HG03039 (cell line): ENCODE measurements at regions not wholly inside any gene's neighbourhood (a gene's known extent, or its start where the extent isn't known, plus 50 kb on each side); places are given as distances from the start of the nearest gene placed in this dataset.

Experiments used
- ATAC-seq: cut with Tn5 transposase; IDR thresholded peaks from one replicate; pipeline ENCODE4 v1.9.1; 2021; ENCODE audit warnings: mild to moderate bottlenecking, moderate library complexity; ENCODE audit not compliant: unreplicated experiment

DNA sequence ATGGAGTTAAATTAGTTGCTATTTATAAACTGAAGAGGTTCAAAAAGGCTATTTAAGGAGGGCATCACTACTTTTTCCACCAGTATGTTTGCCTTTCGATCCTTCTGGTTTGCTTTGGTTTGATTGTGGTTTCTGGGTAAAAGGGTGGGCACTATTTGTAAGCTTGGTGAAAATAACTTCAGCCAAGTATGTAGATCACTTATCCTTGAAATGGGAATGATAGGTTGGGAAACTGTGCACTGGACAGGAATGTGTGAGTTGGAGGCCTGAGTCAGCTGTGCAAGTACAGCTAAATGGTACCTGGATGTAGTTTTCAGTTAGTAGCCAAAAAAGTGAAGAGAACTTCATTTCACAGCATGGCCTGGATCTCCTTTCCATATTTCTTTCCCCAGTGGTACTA, 466.2 kb downstream of the ENC1 start:
- ATAC-seq = no peak

DNA sequence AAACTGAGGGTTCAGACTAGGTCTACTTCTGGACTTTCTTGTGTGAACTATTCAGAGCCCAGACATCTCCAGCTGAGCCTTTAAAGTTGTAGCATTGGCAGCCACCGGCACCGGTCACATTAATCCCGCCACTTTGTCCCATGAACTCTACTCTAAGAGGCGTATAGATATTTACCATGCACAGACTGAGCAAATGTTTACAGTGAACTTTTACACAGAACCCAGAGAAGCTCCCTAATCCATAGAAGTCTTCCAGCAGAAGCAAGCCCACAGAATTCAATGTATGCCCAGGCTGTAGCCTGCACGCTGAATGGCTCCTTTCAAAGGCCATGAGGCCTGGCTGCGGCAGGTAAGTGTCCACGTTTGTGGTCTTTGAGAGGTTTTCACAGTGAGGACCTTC, 466.9 kb downstream of the ENC1 start:
- no peak for ATAC-seq

DNA sequence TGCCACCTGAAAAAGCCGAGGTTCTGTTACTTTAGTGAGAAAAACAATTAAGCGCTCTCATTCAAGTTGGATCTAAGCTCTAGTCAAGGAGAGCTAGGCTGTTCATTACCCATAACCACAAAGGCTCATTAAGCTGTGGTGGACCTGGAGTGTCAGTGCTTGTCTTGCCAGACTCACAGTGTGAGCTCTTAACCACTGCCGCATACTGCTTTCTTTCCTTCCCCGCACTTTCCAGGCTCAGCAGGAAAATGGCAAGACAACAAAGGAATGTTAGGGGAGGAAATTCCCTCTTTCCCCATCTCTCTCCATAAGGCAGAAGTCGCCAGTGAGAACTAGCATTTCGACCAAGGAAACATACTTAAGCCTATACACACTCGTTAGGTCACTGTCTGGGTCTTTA, 467.3 kb downstream of the ENC1 start:
- ATAC-seq = no peak

DNA sequence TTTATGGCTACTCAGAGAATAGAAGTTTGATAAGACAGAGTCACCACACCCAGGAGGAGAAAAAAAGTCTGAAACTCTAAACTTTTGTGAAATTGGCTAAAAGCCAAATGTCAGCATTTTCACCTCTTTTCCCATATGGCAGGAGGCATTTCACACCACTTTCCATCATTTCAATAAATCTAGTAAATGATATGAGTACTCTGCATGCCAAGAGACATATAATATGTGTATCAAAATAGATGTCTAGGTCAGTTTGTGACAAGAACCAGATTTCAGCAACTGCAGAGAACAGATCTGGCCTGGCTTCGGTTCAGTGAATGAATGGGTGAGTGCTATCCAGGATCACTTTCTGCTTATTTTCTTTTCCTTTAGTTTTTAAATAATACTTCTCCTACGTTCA, 470.8 kb downstream of the ENC1 start:
- no peak for ATAC-seq

DNA sequence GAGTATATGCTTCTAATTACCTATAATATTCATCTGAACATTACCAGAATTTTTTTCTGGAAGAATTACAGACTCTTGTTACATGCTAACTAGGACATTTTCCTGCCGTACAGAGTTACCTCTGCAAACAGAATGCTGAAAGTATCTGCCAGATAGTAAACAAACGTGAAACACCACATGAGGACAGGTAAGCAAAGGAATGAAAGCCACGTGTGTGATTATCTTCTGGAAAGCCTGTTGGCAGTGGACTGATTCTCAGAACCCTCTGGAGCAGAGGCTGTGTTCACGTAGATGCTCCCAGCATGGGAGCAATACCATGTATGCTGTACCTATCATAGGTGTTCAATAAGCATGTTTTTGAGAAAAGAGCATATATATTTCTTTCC, 472.6 kb downstream of the ENC1 start:
- ATAC-seq = no peak

DNA sequence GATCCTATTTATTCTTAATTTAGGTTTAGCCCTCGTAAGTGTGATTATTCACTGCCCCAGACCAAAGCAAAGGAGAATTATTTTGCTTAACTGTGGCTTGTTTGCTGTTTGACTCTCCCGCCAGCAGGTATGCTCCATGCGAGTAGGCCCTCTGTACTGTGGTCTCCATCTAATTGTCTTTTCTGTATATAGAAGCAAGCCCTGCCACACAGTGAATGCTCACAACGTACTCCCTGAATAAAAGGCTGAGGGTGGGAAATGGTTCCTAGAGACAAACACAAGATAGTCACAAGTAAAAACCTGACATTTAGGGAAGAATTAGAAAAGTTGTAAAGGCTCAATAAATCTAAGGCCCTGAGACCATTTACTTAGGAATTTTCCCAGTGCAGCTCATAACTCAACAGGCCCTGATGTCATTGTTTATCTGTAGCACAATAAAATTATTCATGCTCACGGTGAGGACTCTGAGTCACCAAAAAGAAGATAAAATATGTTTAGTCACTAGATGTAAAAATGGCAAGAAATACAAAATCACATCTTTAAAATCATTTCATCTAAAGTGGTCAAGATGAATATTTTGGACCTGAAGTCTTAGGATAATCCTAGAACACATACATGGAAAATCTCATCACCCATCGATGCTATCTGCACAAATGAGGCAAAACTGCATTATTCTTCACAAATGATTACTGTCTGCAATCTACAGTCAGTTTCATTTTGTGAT, 473.2 kb downstream of the ENC1 start:
- ATAC-seq = no peak

DNA sequence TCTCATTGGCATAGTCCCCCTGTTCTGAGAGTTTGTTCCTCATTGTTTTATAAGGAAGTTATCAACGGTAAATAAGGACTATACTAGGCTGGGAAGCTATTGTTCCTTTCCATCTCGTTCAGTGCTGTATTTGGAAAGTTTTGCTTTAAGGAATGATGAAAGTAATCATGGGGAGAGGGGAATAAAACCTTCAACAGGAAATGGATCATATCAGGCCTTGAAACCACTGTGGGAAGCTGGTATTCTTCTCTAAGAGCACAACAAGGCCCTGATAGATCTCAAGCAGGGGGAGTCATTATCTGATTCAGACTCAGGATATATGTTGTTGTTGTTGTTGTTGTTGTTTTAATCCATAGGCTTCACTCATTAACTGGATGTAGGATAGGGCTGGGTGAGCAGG, 474.5 kb downstream of the ENC1 start:
- no peak for ATAC-seq

DNA sequence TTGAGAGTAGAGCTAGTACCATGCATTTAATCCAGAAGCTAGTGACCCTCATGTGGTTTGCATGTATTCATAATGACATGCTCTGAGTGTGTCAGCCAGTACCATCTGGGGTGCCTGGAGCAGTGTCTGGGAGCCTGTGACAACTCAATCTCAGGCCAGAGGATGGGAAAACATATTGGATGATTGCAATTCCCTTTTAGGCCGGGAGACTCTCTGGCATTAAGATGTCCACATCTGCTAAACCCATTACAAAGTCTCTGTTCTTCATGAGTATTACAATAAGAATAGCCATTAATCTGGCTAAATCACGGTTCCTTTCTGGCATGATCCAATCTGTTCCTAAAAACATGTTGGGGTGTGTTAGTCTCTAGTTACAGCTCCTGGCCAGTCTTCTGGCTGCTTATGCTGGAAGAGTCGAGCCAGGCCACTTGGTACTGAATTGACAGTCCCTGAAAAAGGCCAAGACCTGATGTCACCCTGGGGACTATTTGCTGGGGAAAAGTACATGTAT, 475.7 kb downstream of the ENC1 start:
- ATAC-seq = no peak

DNA sequence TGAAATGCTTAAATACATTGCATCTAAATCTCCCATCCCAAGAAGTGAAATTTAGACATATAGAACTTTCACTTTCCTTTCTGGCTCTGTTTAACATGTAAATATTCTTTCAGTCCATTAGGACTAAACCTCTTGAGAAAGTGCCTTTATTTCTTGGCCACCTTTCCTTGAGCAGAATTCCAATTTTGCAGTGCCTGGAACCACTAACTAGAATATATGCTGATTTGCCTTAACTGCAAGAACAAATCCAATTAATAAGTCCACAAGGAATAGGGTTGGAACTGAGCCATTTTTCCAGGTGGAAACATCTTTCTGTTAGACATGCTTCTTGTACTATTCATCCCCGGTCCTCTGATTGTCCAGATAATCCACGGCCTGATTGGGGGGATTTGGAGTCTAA, 478.0 kb downstream of the ENC1 start:
- no peak for ATAC-seq

DNA sequence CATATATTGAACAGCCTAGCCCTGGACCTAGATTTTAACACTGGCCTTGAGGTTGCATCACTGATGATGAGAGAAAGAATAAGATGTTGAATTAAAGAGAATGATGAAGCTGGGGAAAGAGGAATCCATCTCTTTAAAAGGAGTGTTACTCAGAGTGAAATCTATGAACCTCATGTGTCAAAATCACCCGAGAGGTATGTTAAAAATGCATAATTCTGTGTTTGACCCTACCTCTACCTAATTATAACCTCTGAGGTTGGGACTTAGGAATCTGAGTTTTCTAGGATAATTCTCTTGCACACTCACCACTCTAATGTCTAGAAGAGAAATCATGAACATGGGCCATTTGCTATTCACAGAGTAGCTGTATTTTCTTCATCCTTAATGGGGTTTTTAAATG, 479.4 kb downstream of the ENC1 start:
- no peak for ATAC-seq

DNA sequence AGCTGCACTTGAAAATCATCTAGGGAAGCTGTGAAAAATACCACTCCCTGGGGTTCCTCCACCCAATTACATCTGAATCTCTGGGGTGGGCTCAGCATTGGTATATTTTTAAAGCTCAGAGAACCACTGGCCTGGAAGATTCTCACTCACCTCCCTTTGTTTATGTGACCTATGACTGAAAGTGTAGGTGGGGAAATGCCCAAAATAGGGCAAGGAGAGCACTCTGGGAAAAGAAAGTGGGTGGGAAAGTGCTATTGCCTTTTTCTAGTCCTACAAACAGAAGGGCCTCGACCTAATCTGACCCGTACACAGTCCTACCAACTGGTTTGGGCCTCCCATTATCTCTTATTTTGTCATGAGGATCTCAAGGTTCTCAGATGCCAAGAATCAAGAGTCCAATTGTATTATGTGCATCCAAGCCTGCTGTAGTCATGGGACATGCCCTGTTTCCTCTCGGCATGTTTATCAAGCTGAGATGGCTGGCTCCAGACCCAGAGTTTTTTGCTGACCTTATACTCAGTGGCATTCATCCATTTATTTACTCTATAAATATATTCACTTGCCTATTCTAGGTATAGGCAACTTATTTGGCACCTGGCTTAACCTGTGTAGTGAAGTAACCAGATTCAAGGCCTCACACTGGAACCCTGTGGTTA, 483.7 kb downstream of the ENC1 start:
- ATAC-seq = no peak

DNA sequence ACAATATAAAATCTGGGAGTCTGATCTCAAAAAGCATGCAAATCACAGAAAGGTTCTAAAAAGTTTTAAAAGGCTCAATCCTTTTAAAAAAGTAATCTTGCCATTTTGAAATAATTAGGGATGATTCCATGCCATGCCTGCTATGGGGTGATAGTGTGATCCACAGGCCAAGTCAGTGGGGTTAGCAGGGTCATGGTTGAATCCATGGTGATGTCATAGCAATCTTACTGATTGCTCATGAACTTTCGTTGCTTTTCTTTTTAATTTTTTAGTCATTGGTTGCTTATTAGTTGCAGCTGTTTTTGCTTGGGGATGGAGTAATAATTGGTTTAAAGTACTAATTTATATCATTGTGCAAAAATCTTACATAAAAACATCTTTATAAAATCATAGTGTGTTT, 485.0 kb downstream of the ENC1 start:
- no peak for ATAC-seq

DNA sequence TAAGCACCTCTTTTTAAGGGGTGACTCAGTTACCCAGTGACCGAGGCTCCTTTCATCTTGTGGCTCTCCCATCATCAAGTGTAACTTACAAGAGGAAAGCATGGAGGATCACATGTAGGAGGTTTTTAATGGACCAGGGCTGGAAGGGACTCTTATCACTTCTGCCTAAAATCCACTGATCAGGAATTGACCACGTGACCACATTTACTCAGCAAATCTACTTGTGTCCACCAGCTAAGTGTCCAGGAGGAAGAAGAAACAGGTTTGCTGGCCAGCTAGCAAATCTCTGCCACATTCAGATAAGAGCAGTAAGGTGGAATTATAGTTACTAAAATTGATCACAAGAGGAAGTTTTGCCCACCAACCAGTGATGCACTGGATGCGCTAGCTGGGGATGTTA, 486.0 kb downstream of the ENC1 start:
- ATAC-seq = no peak

DNA sequence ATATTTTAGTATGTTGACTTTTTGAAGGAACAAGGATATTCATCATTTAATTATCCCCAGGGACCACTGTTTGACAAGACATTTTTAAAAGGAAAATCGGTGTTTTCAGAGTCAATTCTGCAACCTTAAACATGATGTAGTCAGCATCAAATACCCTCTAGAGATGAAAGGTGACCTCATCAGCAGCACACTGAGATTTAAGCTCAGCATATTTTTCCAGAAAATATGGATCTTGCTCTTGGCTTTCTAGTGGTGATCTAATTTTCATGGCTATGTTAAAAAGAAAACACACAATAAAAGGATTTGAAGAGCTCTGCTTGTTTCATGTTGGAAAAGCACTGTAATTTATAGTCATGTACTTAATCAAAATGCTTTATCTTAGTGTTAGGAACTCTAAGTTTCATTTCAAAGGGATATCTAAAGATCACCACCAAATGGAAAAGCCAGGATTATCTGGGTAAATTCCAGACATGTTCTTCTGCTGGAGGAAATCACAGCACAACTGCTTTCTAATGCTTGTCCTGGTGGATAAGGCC, 487.2 kb downstream of the ENC1 start:
- ATAC-seq = no peak

DNA sequence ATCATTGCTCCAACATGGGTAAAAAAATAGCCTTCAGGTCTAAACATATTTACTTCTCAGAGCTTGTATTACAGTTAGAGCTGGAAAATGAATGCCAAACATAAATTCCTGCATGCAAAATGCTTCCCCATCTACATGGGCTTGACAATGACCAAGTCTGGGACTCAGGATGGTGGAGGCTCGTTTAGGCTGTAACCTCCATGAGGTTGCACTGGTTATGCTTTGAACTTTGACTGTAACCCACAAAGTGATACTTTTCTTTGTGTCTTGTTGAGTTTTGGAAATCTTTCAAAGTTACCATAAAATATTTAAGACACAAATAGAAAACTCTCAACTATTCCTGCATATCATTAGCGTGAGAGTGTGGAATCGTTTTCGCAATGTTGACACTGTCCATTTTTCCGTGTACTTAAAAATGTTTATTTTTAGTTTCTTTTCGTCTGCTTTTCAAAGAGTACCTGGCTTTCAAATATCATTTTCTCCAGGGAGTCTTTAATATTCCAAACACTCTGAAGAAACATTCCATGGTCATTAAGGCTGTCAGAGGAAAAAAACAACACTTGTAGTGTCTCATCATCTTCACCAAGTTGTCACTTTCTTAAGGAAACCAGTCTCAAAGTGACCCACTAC, 487.8 kb downstream of the ENC1 start:
- no peak for ATAC-seq

DNA sequence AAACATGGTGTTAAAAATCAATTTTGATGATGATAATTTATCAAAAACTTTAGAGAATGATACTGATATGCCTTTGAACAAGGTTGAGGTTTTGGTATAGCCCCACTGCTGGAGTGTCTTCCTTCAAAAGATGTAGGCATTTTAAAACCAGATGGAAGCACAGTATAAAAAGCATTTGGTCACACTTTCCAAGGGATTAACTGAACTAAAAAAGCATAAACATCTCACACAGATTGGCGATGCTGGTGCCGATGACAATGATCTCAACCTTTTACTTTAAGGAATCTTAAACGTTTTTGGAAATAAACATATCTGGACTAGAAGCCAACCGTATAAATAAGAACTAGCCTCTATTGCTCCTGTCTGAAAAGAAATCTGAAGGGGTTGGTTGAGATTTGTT, 488.4 kb downstream of the ENC1 start:
- no peak for ATAC-seq

DNA sequence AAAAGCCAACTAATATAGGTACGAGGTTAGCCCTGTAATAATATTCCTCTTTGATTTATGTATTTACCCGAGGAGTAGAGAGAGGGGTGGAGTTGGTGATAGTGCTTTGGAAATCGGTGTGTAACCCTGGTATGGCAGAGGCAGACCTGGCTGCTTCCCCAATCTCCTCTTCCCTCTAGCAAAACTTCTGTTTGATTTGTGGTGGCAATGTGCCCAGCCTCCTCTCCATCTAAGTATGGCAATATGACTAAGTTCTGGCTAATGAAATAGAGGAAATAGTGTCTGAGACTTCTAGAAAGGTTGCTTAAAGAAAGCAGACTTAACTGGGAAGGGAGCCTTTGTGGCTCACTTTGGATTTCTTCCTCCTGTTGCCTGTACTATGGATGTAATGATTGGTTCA, 491.1 kb downstream of the ENC1 start:
- ATAC-seq = no peak

DNA sequence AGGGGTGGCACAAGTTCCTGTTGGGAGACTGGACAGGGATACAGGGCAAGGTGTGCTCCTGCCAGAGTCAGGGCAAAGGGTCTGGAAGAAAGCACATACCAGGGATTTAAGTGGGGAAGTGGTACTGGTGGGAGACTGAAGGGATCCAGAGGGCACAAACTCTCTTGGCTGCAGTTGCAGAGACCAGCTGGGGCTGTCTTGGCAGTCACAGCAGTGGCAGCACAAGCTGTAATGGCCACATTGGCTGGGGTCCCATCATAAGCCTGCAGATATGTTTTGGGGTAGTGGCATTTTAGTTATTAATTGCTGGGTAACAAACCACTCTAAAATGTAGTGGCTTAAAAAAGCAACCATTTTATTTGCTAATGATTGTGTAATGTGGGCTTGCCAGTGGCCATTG, 492.2 kb downstream of the ENC1 start:
- no peak for ATAC-seq

DNA sequence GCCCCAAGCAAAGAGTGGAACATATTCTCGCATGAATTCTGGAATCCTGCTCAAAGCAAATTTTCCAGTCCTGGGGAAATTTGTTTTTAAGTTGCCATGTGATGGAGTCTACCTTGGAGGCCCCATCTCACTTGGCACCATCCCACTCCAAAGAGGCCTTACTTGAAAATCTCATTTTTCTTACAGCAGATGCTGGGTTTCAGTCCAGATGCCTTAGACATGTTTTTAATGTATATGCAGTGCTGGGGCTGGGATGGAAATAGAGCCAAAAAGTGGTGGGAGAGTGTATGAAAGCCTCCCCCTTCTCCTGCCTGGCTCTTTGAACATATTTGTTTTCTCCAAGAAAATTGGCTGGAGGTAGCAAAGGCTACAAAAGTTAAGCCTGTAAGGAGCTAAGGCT, 493.7 kb downstream of the ENC1 start:
- ATAC-seq = no peak

DNA sequence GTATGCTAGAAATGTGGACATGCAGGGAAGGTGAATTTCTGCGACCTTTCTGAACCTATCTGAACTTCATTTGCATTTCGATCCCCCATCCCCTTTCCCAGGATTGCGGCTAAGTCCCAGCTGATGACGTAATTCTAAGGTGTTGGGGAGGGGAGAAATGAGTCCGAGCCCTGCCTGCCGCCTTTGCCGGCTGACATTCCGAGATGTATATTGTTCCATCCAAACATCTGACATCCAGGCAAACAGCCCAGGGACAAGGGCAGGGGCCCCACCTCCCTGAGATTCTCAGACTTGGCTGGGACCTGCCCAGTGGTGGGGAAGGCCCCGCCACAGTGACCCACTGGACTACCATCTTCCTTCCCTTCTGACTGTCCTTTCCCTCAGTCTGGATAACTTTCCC, 494.6 kb downstream of the ENC1 start:
- no peak for ATAC-seq

DNA sequence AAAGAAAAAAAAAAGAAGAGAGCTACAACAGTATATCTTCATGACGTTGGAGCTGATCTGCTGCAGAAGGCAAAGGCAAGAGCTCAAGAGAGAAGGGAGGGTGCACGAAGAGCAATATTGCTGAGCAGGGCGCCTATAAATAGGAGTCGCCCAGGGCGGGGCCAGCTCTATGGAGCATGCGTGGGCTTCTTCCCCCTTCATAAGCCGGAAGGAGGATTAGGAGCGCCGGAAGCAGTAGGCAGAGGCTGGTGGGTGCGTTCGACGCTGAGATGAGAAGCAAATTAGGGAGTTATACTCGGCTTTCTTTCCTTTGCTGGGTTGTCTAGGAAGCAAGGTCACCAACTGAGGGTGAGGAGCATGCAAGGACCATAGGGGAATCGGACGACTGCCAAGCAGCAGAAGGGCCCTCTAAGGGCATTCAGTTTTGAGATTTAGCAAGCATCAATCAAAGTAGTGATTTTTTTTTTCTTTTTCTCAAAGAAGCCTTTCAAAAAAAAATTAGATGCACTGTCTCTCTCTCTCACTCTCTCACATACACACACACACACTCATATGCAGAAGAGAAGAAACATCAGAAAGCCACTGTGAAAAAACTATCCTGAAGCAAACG, 496.7 kb downstream of the ENC1 start:
- no peak for ATAC-seq

DNA sequence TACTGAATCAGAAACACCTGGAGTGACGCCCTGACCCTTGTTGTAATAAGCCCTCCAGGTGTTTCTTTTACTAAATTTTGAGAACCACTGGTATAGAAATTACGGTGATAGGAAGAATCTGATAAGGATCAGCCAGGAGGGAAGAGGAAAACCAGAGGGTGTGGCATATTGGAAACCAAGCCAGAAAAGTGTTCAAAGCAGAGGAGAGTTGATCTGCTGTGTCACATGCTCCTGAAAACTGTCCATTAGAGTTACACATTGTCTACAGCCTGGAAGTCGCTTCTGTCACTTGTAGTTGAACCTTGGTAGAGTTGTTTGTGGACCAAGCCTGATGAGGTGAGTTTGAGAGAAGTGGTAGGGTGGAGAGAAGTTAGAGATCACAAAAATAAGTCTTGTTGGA, 497.4 kb downstream of the ENC1 start:
- no peak for ATAC-seq
